ENCODE measurements at regions not wholly inside any gene's neighbourhood (a gene's known extent, or its start where the extent isn't known, plus 50 kb on each side); places are given as distances from the start of the nearest gene placed in this dataset.
A peak's percentile ranks its signal among the peaks of the same experiment; 100 is the strongest.
"Not testable (repeated sequence)": the region's sequence is repeated elsewhere in the genome, so short reads cannot be mapped to it uniquely, and the experiment has no call there.

DNA sequence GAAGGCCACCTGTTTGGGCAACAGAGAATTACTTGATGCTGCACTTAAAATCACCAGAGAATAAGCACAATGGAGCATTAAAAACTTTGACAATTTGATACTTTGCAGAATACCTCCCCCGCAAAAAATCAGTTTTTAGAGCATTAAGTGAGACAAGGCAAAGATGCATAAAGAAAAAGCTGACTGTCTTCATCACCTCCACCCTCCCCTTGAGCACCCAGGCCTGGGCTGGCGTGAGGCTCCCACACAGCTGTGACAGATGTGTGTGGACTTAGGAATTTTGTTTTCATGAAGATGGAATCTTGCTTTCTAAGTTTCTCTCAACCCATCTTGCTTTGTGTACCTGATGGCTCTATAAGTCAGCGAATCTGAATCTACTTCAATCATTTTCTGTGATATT lies 242.2 kb downstream of the EMX2 start:
- DNase-seq = no peak

DNA sequence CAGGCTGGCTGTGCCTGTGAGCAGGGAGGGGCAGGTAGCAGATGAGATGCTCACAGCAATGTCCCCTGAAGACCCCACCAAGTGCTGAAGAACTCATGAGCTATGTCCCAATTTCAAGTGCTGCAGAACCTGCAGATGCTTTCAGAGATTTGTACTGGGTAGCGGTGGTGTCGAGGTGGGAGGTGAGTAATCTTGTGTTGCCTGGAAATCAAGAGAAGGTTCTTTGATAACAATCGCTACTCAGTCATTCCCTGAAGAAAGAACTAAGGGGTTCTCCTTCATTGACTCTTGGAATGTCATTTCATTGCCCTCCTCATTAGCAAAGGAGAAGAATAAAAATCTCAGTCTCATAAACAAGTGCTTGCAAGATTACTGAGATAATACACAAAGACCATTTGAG lies 246.4 kb downstream of the EMX2 start:
- DNase-seq = no peak

DNA sequence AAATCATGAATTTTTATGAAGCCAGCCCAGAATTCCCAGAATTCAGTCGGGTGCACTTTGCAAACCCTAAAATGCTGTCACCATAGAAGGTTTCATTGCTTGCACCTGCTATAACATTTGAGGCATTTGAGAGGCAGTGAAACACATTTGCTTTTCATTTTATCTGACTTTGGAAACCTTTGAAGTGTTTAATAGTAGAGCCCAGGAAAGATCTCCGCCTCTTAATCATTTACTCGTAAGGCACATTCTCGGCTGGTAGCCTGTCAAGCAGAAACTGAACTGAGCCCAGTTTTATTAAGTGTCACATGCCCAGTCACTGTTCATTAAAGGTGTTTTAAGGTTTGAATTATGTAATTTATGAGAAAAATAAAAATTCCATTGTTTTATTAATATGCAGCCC lies 247.6 kb downstream of the EMX2 start:
- no peak for DNase-seq

DNA sequence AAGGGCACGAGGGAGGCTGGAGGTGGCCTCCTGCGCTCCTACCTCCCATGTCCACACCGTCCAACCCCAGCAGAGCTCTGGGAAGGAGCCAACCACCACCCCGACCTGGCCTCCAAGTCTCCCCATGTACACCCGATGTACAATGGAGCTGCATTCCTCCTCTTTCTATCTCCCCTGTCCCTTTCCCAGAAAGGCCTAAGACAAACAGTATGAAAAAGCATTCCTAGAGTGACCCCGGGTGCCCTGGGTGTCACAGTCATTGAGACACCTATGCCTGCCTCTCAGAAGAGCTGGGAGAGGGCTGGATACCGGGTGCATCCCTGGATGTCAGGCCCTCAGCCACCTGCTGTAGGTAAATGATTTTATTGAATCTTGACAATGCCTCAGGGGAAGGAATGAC lies 248.1 kb downstream of the EMX2 start:
- no peak for DNase-seq

DNA sequence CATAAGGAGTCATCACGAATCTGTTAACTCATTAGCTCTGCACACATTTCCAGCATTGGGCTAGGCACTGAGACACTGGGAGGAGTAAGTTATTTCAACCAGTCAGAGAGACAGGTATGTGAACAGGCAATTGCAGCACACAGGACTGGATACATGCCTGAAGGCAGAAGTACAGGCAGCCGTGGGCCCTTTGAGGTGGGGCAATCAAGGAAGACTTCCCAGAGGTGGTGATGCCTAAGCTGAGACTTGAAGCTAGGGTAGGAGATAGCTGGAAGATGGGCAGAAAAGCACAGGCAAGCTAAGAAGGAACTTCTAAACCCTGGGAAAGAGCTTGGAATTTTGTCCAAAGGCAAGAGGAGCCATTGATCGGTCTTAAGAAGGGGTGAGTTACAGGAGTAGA lies 249.7 kb downstream of the EMX2 start:
- no peak for DNase-seq

DNA sequence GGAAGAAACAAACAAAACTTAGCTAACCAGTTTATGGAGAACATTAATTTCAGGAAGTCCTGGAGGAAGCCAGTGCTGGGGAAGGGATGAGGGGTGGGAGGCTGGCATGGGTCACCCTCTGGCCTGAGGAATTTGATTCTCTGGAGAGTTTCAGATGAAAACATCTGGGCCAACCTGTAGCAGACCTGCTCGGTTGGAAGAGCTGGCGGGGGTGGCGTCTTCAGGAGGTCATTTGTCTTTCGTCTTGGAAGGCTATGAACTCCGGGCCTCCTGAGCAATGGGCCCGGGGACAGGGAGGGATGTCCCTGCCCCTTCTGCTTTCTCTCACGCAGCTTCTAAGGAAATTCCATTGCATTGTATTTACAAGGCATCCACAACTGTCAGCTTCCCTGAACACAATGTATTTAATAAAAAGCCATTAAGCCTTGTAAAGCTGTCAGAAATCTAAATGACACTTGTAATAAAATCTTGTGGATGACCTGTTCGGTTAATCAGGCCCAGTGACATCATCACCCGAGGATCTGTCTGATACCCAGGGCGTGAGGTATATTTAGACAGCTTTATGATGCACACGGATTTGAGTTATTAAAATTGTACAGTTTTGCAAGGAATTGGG lies 250.5 kb downstream of the RAB11FIP2 start:
- peak in 1 of 3 donors; percentile 11 for DNase-seq

DNA sequence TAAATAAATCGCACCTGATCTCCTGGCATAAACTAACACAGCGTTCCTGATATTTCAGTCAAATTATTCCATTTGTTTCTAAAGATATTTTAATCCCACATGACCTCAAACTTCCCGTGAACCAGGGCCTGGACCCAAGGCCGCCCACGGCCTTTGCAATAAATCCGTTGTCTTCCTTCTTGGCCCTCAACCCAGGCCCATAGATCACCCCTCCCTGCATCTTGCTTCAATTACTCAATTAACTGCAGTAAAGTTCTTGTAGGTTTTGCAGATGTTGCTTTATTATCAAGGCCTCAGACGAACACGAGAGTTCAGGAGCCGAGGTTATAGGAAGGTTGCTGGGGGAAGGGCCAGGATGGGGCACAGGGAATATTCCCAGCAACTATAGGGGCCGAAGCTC lies 249.4 kb downstream of the RAB11FIP2 start:
- peak in 2 of 3 donors; percentile 7 to 55 for DNase-seq

DNA sequence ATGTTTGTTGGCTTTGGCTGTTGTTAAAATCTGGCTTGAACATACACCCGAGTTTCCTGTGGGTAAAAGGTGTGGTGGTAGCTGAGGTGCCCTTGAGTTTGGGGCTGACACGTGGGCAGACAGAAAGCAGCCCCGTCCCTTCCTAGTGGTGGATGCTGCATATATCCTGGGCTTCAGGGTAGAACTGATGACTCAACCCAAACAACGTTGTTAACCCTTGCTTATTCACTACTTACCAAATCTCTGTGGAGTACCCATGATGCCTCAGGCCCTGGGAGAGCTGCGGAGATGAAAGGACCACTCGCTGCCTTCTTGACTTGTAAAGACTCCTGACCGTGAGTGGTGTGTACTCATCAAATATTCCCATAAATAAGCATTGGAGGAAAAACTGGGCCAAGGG lies 245.1 kb downstream of the RAB11FIP2 start:
- DNase-seq = no peak

DNA sequence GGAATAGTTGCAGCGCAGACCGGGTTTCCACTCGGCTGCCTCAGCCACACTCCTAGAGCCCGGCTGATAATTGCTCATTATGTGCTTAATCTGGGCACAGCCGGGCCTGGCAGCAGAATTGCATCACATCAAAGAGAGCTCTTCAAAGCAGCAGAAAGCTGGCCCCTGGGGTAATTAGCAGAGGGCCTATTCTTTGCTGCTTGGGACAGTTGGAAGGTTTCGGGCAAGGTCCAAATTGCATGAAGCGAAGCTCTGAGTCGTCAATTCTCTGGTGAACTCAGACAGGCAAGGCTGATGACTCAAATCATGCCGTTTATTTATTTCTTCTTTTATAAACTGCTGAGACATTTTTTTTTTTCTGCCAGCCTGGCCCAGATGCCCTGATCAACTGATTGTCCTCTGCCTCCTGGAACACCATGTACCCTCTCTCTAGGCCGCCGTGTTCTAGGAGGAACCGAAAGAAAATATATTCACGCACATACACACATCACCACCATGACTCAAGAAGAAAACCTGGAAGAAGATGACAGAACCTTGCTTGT lies 242.2 kb downstream of the RAB11FIP2 start:
- DNase-seq = no peak

DNA sequence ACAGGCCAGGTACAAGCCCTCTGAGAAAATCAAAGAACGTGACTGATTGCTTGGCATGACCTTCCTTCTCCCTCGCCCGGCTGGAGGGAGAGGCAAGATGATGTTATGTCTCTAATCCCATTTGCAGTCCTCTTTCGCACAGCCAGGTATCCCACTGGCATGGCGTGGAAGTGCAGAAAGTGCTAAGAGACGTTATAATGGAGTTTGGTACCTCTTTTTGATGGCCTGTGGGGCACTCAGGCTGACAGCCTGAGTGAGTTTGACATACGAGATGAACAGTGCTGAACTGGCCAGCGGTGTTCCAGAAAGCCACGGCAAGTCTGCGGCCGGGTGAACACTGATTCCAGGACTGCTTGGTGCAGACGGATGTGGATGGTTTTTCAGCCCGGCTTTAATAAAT lies 241.6 kb downstream of the RAB11FIP2 start:
- no peak for DNase-seq

DNA sequence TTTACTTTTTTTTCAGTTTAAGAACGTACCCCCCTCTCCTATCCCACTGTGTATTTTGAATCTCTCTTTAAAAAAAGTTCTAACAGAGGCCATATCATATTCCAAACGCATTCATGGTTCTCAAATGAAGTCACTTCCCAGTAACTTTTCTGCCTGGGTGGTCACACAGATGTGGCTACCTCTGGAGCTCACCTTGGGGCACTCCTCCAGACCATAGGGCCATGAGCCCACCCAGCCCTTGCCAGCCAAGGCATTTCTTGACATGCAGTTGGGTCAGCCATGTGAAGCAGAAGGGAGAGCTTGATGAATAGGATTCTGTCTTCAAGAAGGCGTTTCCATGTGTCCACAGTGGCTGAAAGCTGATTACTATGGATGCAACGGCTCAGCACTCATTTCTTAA lies 239.3 kb downstream of the RAB11FIP2 start:
- no peak for DNase-seq

DNA sequence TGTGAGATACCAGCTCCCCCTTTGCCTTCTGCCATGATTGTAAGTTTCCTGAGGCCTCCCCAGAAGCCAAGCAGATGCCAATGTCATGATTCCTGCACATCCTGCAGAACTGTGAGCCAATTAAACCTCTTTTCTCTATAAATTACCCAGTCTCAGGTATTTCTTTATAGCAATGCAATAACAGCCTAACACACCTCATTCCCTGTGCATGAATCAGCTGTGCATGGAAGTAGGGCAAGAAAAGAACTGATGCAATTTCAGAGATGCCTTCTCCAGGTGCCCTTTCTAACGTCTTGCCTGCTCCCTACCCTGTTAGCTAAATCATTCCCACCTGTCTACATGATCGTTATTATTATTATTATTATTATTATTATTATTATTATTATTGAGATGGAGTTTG lies 230.9 kb downstream of the RAB11FIP2 start:
- not testable (repeated sequence) for DNase-seq

DNA sequence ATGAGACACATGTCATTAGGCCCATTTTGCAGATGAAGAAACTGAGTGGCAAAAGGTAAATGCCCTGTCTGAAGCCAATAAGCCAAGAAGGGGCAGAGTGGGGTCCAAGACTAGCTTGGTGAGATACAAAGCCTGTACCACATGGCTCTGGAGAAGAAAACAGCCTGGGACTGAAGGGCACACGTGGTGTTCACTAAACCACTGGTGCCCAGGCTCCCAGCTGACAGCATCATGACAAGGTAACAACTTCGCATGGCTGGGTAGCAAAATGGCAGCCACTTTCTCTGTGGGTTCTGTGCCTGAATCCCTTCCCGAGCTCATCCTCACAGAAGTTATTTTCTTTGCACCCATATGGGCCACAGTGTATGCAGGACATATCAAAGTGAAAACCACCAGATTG lies 229.6 kb downstream of the RAB11FIP2 start:
- DNase-seq = no peak

DNA sequence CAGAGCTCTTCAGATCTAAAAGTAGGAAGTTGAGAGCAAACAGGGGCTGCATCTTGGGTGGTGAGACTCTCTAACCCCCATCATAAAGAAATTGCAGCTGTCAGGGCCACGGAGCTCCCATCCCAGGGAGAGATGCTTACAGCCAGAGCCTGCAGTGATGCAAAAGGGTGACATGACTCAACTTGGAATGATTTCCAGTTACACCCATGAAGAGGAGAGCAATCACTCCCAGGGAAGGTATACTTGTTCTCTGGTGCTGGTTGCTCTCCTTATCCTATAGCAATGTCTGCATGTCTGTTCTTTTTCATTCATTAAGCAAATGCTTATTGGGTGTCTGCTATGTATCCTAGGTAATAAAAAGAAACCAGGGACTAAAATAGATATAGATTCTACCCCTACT lies 228.0 kb downstream of the RAB11FIP2 start:
- DNase-seq = peak in 1 of 3 donors; percentile 28

DNA sequence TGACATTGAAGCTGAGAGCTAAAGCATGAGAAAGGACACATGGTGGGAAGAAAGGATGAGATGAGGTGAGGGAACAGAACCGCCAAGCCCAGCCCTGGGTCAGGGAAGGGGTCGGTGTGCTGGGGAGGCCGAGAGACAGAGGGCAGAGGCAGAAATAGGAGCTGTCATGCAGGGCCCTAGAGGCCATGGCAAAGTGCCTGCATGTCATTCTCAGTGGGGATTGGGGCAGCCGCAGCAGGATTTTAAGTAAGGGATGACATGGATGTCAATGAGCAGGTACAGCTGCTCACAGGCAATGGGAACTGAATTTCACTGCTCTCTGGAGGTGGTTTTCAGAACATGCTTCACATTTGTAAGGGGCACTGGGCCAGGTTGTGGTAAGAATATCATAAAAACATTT lies 227.4 kb downstream of the RAB11FIP2 start:
- DNase-seq = no peak

DNA sequence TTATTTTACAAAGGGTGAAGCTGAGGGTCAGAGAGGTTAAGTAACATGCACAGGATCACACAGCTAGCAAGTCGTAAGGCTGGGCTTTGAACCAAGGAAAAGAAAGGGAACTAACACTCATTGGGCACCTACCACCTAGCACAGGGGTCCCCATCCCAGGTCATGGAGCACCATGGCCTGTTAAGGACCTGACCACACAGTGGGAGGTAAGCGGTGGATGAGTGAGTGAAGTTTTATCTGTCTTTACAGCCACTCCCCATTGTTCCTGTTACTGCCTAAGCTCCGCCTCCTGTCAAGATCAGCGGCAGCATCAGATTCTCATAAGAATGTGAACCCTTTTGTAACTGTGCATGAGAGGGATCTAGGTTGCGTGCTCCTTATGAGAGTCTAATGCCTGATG lies 222.8 kb downstream of the RAB11FIP2 start:
- DNase-seq = no peak

DNA sequence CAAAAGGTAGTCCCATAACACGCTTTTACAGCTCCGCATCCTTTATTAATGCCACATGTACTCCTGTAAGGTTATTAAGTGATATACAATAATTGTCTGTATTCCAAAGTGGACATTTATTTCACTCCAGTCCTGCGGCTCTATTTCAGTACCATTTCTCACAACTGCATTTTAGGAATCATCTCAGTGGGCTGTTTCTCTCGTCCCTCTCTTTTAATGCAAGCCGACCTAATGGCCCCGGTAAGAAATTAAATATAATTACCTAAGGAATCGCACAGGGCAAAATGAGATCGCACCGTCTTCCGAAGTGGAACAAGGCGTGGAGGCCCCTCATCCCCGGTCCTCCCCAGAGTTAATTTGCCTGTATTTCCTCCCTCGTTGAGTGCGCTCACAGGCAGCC lies 216.5 kb downstream of the RAB11FIP2 start:
- no peak for DNase-seq

DNA sequence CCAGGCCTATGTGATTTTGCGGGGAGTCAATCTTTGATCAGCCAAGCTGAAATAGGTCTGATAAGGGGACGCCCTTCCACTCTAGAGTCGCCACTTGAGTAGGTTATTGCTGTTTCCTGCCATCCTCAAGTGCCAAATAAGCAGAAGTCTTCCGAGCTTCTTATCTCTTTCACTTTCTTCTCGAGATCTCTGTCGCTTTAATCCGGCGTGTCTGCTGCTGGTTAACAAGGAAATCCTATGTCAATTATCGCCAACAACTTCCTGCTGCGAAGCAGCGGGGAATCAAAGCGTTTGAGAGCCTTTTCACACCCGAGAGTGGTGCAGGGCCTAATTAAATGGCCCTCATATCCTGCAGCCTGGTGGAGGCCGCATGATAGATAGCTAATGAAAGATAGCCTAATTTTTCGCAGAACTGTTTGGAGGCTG lies 215.9 kb downstream of the RAB11FIP2 start:
- DNase-seq = no peak

DNA sequence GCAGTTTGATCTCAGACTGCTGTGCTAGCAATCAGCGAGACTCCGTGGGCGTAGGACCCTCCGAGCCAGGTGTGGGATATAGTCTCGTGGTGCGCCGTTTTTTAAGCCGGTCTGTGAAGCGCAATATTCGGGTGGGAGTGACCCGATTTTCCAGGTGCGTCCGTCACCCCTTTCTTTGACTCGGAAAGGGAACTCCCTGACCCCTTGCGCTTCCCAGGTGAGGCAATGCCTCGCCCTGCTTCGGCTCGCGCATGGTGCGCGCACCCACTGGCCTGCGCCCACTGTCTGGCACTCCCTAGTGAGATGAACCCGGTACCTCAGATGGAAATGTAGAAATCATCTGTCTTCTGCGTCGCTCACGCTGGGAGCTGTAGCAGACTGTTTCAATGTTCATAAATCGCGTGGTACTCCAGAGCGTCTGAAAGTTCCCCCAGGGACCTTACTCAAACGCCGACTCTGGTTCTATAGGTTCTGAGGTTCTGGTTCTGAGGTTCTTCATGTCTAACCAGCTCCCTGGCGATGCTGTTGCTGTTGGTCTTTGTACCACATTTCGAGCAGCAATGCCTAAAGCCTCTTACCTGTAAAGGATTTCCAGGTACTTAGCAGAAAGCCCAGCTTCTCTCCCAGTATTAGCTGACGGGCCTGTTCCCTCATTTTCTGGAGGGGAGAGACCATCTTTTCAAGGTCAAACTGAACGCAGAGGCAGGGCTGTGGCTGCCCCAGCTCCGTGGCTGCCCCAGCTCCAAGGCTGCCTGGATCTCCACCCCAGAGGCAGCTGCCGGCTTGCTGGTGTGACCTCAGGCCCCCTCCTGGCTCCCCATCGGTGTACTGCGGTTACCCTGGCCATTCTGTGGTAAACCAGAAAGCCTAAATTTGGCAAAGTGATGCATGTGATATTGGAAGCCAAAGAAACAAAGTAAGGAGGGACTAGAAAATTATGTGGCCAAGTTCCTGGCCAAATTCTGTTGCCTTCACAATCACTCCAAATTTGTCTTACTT lies 207.9 kb downstream of the RAB11FIP2 start:
- DNase-seq = not testable (repeated sequence)

DNA sequence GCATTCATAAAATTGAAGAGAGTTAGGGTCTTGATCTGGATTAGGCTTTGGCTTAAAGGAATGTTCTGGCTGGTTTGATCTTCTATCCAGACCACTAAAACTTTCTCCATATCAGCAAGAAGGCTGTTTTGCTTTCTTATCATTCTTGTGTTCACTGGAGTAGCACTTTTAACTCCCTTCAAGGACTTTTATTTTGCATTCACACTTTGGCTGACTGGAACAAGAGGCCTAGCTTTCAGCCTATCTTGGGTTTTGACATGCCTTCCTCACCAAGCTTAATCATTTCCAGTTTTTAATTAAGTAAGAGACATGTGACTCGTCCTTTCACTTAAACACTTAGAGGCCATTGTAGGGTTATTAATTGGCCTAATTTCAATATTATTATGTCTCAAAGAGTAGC lies 190.3 kb downstream of the RAB11FIP2 start:
- not testable (repeated sequence) for DNase-seq

DNA sequence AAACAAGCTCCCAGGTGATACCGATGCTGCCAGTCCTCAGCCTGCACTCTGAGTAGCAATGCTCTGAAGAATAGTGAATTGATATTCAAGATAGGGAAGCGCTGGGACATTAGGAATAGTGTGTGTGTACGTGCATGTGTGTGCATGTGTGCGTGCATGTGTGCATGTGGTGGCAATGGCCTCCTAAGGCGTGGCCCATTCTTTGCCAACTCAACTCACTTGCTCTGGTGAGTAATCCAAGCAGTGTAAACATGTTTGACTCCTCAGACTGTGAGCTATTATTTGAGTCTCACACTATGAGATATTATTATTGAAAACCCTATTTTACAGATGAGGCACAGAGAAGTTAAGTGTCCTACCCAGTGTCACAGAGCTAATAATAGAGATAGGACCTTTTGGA lies 186.6 kb downstream of the RAB11FIP2 start:
- DNase-seq = no peak

DNA sequence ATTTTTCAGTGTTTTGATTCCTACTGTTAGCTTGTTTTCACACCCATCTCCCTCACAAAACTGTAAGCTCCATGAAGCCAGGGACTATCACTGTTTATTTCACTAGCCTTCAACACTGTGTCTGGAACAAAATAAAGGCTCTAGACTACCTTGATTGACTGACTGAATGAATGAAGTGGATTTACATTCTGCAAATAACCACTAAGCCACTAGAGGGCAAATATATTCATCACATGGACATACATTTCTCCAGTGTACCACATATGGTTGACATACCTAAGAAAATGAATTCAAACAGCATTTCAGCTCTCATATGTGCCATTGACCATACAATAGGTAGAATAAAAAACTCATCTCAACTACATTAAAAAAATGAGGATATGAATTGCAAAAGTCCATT lies 185.9 kb downstream of the RAB11FIP2 start:
- DNase-seq = peak; percentile 7 to 38 (median 12)

DNA sequence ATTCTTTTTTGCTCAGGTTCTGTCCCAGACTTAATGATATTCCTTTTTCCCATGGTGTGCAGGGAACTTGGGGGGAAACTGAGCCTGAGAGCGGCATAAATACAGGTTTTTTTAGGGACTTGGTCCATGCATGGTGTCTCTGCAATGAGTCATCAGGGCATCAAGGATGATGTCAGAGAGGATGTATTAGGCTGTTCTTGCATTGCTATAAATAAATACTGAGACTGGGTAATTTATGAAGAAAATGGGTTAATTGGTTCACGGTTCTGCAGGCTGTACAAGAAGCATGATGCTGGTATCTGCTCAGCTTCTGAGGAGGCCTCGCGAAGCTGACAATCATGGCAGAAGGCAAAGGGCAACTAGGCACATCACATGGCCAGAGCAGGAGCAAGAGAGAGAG lies 185.4 kb downstream of the RAB11FIP2 start:
- no peak for DNase-seq

Measured in muscle of back (tissue), 3 donors.